Astrocyte (in vitro differentiated cells and primary cell): ENCODE measurements at regions not wholly inside any gene's neighbourhood (a gene's known extent, or its start where the extent isn't known, plus 50 kb on each side); places are given as distances from the start of the nearest gene placed in this dataset.
A peak's percentile ranks its signal among the peaks of the same experiment; 100 is the strongest.

Source experiments
- DNase-seq: peaks from one replicate; pipeline ENCODE4 v3.0.0-alpha.2; 2010; ENCODE audit warnings: low read depth
- FAIRE-seq: peaks from 2 replicates; lab custom pipeline; 2011; peaks lifted over from hg19 to GRCh38; lab: Jason Lieb, UNC
- H2AFZ ChIP-seq: 2 replicates; pipeline ENCODE4 v1.6.0; 2012; ENCODE audit warnings: low read depth, low read length, inconsistent platforms
- H3K27ac ChIP-seq: 2 replicates; pipeline ENCODE4 v1.5.1; 2011; ENCODE audit warnings: low read depth, low read length, inconsistent platforms
- H3K27me3 ChIP-seq: 2 replicates; pipeline ENCODE4 v1.6.0; 2011; ENCODE audit warnings: low read length, inconsistent platforms; ENCODE audit not compliant: insufficient read depth
- H3K36me3 ChIP-seq: 2 replicates; pipeline ENCODE4 v1.5.1; 2011; ENCODE audit warnings: low read length, inconsistent platforms; ENCODE audit not compliant: insufficient read depth
- H3K4me1 ChIP-seq: 2 replicates; pipeline ENCODE4 v1.5.1; 2011; ENCODE audit warnings: low read length, inconsistent platforms; ENCODE audit not compliant: insufficient read depth
- H3K4me2 ChIP-seq: 2 replicates; pipeline ENCODE4 v1.6.0; 2012; ENCODE audit warnings: low read length, inconsistent platforms
- H3K4me3 ChIP-seq: 2 replicates; pipeline ENCODE4 v1.5.1; 2011; ENCODE audit warnings: low read depth, mild to moderate bottlenecking, low read length, inconsistent platforms; ENCODE audit not compliant: insufficient read depth
- H3K79me2 ChIP-seq: 2 replicates; pipeline ENCODE4 v1.6.0; 2012; ENCODE audit warnings: mild to moderate bottlenecking, low read length, inconsistent platforms; ENCODE audit not compliant: insufficient read depth
- H3K9ac ChIP-seq: 2 replicates; pipeline ENCODE4 v1.6.0; 2012; ENCODE audit warnings: mild to moderate bottlenecking, low read length, inconsistent platforms
- H3K9me3 ChIP-seq: 2 replicates; pipeline ENCODE4 v1.5.1; 2012; ENCODE audit warnings: low read depth, mild to moderate bottlenecking, low read length, inconsistent platforms; ENCODE audit not compliant: insufficient read depth
- H4K20me1 ChIP-seq: 2 replicates; pipeline ENCODE4 v1.6.0; 2012; ENCODE audit warnings: low read length, inconsistent platforms; ENCODE audit not compliant: insufficient read depth
- H3K27ac Mint-ChIP-seq: one replicate; pipeline ENCODE4 v1.8.0; 2021; ENCODE audit warnings: mild to moderate bottlenecking, mixed read lengths; ENCODE audit not compliant: unreplicated experiment
- H3K27me3 Mint-ChIP-seq: one replicate; pipeline ENCODE4 v1.8.0; 2021; ENCODE audit warnings: low read depth, mixed read lengths; ENCODE audit not compliant: unreplicated experiment
- H3K36me3 Mint-ChIP-seq: one replicate; pipeline ENCODE4 v1.8.0; 2021; ENCODE audit warnings: low read depth, mixed read lengths; ENCODE audit not compliant: unreplicated experiment
- H3K4me1 Mint-ChIP-seq: one replicate; pipeline ENCODE4 v1.8.0; 2021; ENCODE audit warnings: low read depth, mixed read lengths; ENCODE audit not compliant: unreplicated experiment
- H3K4me3 Mint-ChIP-seq: one replicate; pipeline ENCODE4 v1.8.0; 2021; ENCODE audit warnings: mild to moderate bottlenecking, moderate library complexity, mixed read lengths; ENCODE audit not compliant: unreplicated experiment
- H3K9me3 Mint-ChIP-seq: one replicate; pipeline ENCODE4 v1.8.0; 2021; ENCODE audit warnings: mild to moderate bottlenecking, mixed read lengths; ENCODE audit not compliant: unreplicated experiment
- EZH2 ChIP-seq: IDR thresholded peaks from 2 replicates; pipeline ENCODE4 v1.6.1; 2012; ENCODE audit warnings: mild to moderate bottlenecking, low read length, inconsistent platforms; ENCODE audit not compliant: insufficient read depth
- TF ChIP-seq, protein P1 (sequence below): IDR thresholded peaks from 2 replicates; pipeline ENCODE4 v1.5.1; 2011; ENCODE audit warnings: low read depth, mild to moderate bottlenecking, inconsistent platforms, low read length, moderate library complexity; ENCODE audit not compliant: insufficient read depth

DNA sequence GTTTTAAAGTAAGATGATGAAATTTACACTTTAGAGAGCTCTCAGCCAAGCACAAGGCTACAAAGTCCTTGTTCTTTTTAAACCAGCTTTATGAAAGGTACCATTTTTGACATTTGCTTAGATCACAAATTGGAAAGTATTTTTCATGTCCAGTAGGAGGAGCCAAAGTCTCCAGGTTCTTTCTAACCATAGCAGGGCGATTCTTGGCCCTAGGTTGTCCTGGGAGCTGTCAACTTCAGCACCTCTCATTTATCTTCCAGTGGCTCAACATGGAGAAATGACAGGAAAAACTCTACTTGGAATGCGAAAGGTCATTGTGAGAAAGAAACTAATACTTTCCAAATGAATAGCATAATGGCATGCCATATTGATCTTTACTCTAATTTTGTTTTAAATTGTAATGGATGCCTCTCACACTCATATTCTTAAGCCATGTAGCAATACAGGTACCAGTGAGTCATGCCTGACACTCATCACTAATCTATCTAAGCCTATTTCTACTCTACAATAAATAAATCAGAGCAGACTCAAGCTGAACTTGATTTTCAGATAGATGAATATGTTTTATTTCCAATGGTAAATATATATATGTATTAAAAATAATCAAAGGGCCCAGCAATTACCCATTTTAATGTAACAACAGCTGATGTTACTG is 919.1 kb upstream of the EEF2KMT start:
- Mint-ChIP-seq H3K4me3 (no peak overlapping the region), H3K36me3 (no peaks in the 10 kb centered on the region), H3K9me3 (no peaks in the 10 kb centered on the region), H3K27ac (no peak overlapping the region), H3K27me3 (peaks cover 27% of the 10 kb centered on the region), H3K4me1 (peaks cover 8% of the 10 kb centered on the region)
- FAIRE-seq (no peak), DNase-seq (peak; percentile 23)
- no peak overlapping the region for H3K27ac ChIP-seq
- H3K27me3 ChIP-seq, result peaks cover 17% of the 10 kb centered on the region
- H3K4me2 ChIP-seq, result no peak overlapping the region
- H2AFZ ChIP-seq, result no peak overlapping the region
- H3K4me3 ChIP-seq, result no peak overlapping the region
- H3K4me1 ChIP-seq, result peaks cover 2% of the 10 kb centered on the region
- H3K9me3 ChIP-seq, result peaks cover 4% of the 10 kb centered on the region
- no peaks in the 10 kb centered on the region for H4K20me1 ChIP-seq
- H3K79me2 ChIP-seq, result no peaks in the 10 kb centered on the region
- no peaks in the 10 kb centered on the region for H3K36me3 ChIP-seq
- TF ChIP-seq EZH2, result no peak
- TF ChIP-seq, protein P1, sequence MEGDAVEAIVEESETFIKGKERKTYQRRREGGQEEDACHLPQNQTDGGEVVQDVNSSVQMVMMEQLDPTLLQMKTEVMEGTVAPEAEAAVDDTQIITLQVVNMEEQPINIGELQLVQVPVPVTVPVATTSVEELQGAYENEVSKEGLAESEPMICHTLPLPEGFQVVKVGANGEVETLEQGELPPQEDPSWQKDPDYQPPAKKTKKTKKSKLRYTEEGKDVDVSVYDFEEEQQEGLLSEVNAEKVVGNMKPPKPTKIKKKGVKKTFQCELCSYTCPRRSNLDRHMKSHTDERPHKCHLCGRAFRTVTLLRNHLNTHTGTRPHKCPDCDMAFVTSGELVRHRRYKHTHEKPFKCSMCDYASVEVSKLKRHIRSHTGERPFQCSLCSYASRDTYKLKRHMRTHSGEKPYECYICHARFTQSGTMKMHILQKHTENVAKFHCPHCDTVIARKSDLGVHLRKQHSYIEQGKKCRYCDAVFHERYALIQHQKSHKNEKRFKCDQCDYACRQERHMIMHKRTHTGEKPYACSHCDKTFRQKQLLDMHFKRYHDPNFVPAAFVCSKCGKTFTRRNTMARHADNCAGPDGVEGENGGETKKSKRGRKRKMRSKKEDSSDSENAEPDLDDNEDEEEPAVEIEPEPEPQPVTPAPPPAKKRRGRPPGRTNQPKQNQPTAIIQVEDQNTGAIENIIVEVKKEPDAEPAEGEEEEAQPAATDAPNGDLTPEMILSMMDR, result peak; percentile 54
- H3K9ac ChIP-seq, result no peak overlapping the region

DNA sequence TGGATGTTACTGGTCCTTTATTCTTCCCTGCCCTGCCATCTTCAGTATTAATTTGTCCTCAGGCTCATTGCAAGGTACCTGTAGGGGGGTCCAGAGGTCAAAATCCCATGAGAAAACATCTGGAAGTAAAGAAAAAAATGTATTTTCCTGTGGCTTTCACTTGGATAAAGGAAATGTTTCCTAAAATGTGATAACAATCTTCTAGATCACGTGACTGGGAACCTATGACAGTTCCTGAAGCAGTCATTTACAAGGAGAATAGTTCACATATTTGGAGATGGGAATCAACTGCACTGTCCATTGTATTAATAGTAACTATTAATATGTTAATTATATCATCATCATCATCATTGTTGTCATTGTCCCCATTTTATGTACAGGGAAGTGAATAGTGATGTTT is 915.1 kb upstream of the EEF2KMT start:
- Histone ChIP-seq H3K79me2 (no peaks in the 10 kb centered on the region), H3K36me3 (no peaks in the 10 kb centered on the region), H3K9me3 (peaks cover 4% of the 10 kb centered on the region), H3K4me2 (no peak overlapping the region), H4K20me1 (no peaks in the 10 kb centered on the region), H3K4me1 (no peaks in the 10 kb centered on the region), H3K27ac (no peak overlapping the region), H2AFZ (no peak overlapping the region), H3K27me3 (peaks cover 2% of the 10 kb centered on the region), H3K4me3 (no peak overlapping the region), H3K9ac (no peak overlapping the region)
- Mint-ChIP-seq H3K4me3 (no peak overlapping the region), H3K4me1 (no peaks in the 10 kb centered on the region), H3K9me3 (no peaks in the 10 kb centered on the region), H3K27me3 (peaks cover 31% of the 10 kb centered on the region), H3K27ac (no peak overlapping the region), H3K36me3 (no peaks in the 10 kb centered on the region)
- no peak for DNase-seq
- no peak for FAIRE-seq
- TF ChIP-seq, protein P1, result no peak
- no peak for TF ChIP-seq EZH2

GRCh38 chr16:6009151-6009550 is 911.6 kb upstream of the EEF2KMT start:
- H3K9me3 Mint-ChIP-seq, result no peaks in the 10 kb centered on the region
- Histone ChIP-seq H3K4me2 (no peak overlapping the region), H3K27me3 (no peaks in the 10 kb centered on the region), H2AFZ (no peak overlapping the region), H3K79me2 (no peaks in the 10 kb centered on the region), H3K9me3 (peaks cover 4% of the 10 kb centered on the region), H4K20me1 (no peaks in the 10 kb centered on the region), H3K4me3 (no peak overlapping the region), H3K9ac (no peak overlapping the region), H3K4me1 (no peaks in the 10 kb centered on the region), H3K36me3 (no peaks in the 10 kb centered on the region), H3K27ac (no peak overlapping the region)
- no peak for TF ChIP-seq EZH2
- TF ChIP-seq, protein P1, result no peak
- DNase-seq (no peak), FAIRE-seq (no peak)
- no peaks in the 10 kb centered on the region for H3K36me3 Mint-ChIP-seq
- peaks cover 40% of the 10 kb centered on the region for H3K27me3 Mint-ChIP-seq
- no peak overlapping the region for H3K4me3 Mint-ChIP-seq
- H3K4me1 Mint-ChIP-seq, result no peaks in the 10 kb centered on the region
- no peak overlapping the region for H3K27ac Mint-ChIP-seq
